HCT116 (cell line): ENCODE measurements at regions not wholly inside any gene's neighbourhood (a gene's known extent, or its start where the extent isn't known, plus 50 kb on each side); places are given as distances from the start of the nearest gene placed in this dataset.

Experiments used
- ATAC-seq: fragments of 200-7000 bp; cut with Tn5 transposase; 2 replicates; pipeline ENCODE4 v1.9.1; 2020; ENCODE audit warnings: mild to moderate bottlenecking, moderate library complexity
- BruUV-seq: library from RNA; stranded (reverse); fragments of 400-500 nt; replicated peaks from 2 replicates; lab custom pipeline; 2021; lab: Mats Ljungman, UMichigan
- CTCF ChIA-PET: fragments of 300-600 bp; sonication (Branson Sonifier 250); formaldehyde crosslinking; loops from one replicate; lab custom pipeline; 2021; ENCODE audit warnings: antibody characterized with exemption; lab: Charles Lee
- POLR2A ChIA-PET: fragments of 300-600, 350-600 bp; sonication (Branson Sonifier 250); formaldehyde crosslinking; loops from one replicate; lab custom pipeline; 2021; ENCODE audit warnings: antibody characterized with exemption; lab: Charles Lee
- RAD21 ChIA-PET, 2 experiments: fragments of 300-600 bp; sonication (Branson Sonifier 250); formaldehyde crosslinking; loops; one replicate each; lab custom pipeline; 2023; ENCODE audit warnings: low total read pairs in 2 of 2; ENCODE audit not compliant: uncharacterized antibody in 2 of 2, unreplicated experiment in 2 of 2, low non-redundant PET in 1 of 2; lab: Charles Lee
- DNase-seq: peaks from one replicate; pipeline ENCODE4 v3.0.0-alpha.2; 2010; ENCODE audit warnings: low read depth, low spot score
- H2AFZ ChIP-seq: fragments of 200-600 bp; shearing (Covaris generic), sonication (generic); 2 replicates; pipeline ENCODE4 v1.6.1; 2017; ENCODE audit warnings: low read depth, mixed run types, mixed read lengths, antibody characterized with exemption, low read length; ENCODE audit not compliant: poor library complexity, severe bottlenecking
- H3K27ac ChIP-seq: 2 replicates; pipeline ENCODE4 v1.5.1; 2012; ENCODE audit warnings: low read depth, low read length
- H3K27me3 ChIP-seq: fragments of 200-600 bp; sonication (generic); 2 replicates; pipeline ENCODE4 v1.6.1; 2016; ENCODE audit warnings: mixed run types, low read length, mixed read lengths; ENCODE audit not compliant: insufficient read depth
- H3K36me3 ChIP-seq, 2 experiments: fragments of 200-500 bp in 1 of 2; fragments of 200-600 bp in 1 of 2; sonication (Bioruptor generic) in 1 of 2; sonication (generic) in 1 of 2; 2 replicates each; pipeline versions ENCODE4 v1.5.1 to v1.6.1; 2014 to 2016; ENCODE audit warnings: low read length in 2 of 2, inconsistent platforms in 1 of 2, mixed read lengths in 1 of 2, mixed run types in 1 of 2; ENCODE audit not compliant: insufficient read depth in 2 of 2, control insufficient read depth in 1 of 2
- H3K4me1 ChIP-seq, 2 experiments: fragments of 200-600 bp in 1 of 2; sonication (generic) in 1 of 2; 2 replicates each; pipeline versions ENCODE4 v1.5.1 to v1.6.1; 2012 to 2017; ENCODE audit warnings: low read length in 2 of 2, inconsistent platforms in 1 of 2, mild to moderate bottlenecking in 1 of 2, mixed read lengths in 1 of 2, mixed run types in 1 of 2, moderate library complexity in 1 of 2; ENCODE audit not compliant: insufficient read depth in 2 of 2, control insufficient read depth in 1 of 2
- H3K4me2 ChIP-seq: fragments of 200-600 bp; sonication (generic); 2 replicates; pipeline ENCODE4 v1.6.1; 2017; ENCODE audit warnings: mixed run types, low read length, mixed read lengths
- H3K4me3 ChIP-seq, 2 experiments: fragments of 200-600 bp in 1 of 2; sonication (generic) in 1 of 2; replicated peaks in 1 of 2; 2 replicates each; pipeline ENCODE4 v1.5.1; 2011 to 2016; ENCODE audit warnings: low read length in 2 of 2, control low read depth in 1 of 2, low read depth in 1 of 2, mild to moderate bottlenecking in 1 of 2, mixed read lengths in 1 of 2, mixed run types in 1 of 2
- H3K79me2 ChIP-seq: fragments of 200-600 bp; sonication (generic); 2 replicates; pipeline ENCODE4 v1.6.1; 2017; ENCODE audit warnings: mild to moderate bottlenecking, mixed run types, low read length, moderate library complexity, mixed read lengths; ENCODE audit not compliant: insufficient read depth
- H3K9ac ChIP-seq: fragments of 200-600 bp; sonication (generic); 2 replicates; pipeline ENCODE4 v1.6.1; 2016; ENCODE audit warnings: low read length, mixed read lengths
- H3K9me2 ChIP-seq: fragments of 200-600 bp; sonication (generic), shearing (Covaris generic); 2 replicates; pipeline ENCODE4 v1.6.1; 2017; ENCODE audit warnings: mixed run types, mild to moderate bottlenecking, moderate library complexity; ENCODE audit not compliant: insufficient read depth
- H3K9me3 ChIP-seq, 2 experiments: fragments of 200-500 bp in 1 of 2; fragments of 200-600 bp in 1 of 2; sonication (Bioruptor generic) in 1 of 2; sonication (generic) in 1 of 2; 2 replicates each; pipeline ENCODE4 v1.6.1; 2014 to 2017; ENCODE audit warnings: low read length in 2 of 2, mixed read lengths in 2 of 2, inconsistent platforms in 1 of 2, low read depth in 1 of 2, mild to moderate bottlenecking in 1 of 2, mixed run types in 1 of 2, moderate library complexity in 1 of 2; ENCODE audit not compliant: control insufficient read depth in 1 of 2, insufficient read depth in 1 of 2
- H4K20me1 ChIP-seq: fragments of 200-600 bp; sonication (generic), shearing (Covaris generic); 2 replicates; pipeline ENCODE4 v1.6.1; 2017; ENCODE audit warnings: mixed run types, mild to moderate bottlenecking, moderate library complexity; ENCODE audit not compliant: insufficient read depth
- CBX3 ChIP-seq: IDR thresholded peaks from 2 replicates; pipeline ENCODE4 v1.6.1; 2012; ENCODE audit warnings: low read depth
- CEBPB ChIP-seq: IDR thresholded peaks from 2 replicates; pipeline ENCODE4 v1.6.1; 2012; ENCODE audit warnings: low read depth
- EGR1 ChIP-seq: IDR thresholded peaks from 2 replicates; pipeline ENCODE4 v1.6.1; 2012; ENCODE audit warnings: low read depth
- ELF1 ChIP-seq: IDR thresholded peaks from 2 replicates; pipeline ENCODE4 v1.6.1; 2012; ENCODE audit warnings: low read depth, borderline replicate concordance
- EZH2 ChIP-seq: fragments of 200-600 bp; sonication (generic); IDR thresholded peaks from 2 replicates; pipeline ENCODE4 v1.6.1; 2017; ENCODE audit warnings: antibody characterized with exemption, mixed run types
- EZH2phosphoT487 ChIP-seq: fragments of 200-600 bp; IDR thresholded peaks from 2 replicates; pipeline ENCODE4 v1.6.1; 2018; ENCODE audit warnings: antibody characterized with exemption, borderline replicate concordance
- FOSL1 ChIP-seq: IDR thresholded peaks from 2 replicates; pipeline ENCODE4 v1.6.1; 2012; ENCODE audit warnings: low read depth
- JUND ChIP-seq: IDR thresholded peaks from 2 replicates; pipeline ENCODE4 v1.6.1; 2012
- POLR2A ChIP-seq: IDR thresholded peaks from 2 replicates; pipeline ENCODE4 v1.7.0; 2011; ENCODE audit warnings: borderline replicate concordance; ENCODE audit not compliant: insufficient read depth, insufficient read length; ENCODE audit errors: extremely low read depth
- POLR2AphosphoS5 ChIP-seq: IDR thresholded peaks from 2 replicates; pipeline ENCODE4 v1.6.1; 2011; ENCODE audit warnings: mild to moderate bottlenecking, low read depth, low read length, moderate library complexity
- SIN3A ChIP-seq: IDR thresholded peaks from 2 replicates; pipeline ENCODE4 v1.6.1; 2012; ENCODE audit warnings: low read depth
- SP1 ChIP-seq: IDR thresholded peaks from 2 replicates; pipeline ENCODE4 v1.6.1; 2012; ENCODE audit warnings: low read depth
- SRF ChIP-seq: IDR thresholded peaks from 2 replicates; pipeline ENCODE4 v1.6.1; 2012; ENCODE audit warnings: low read depth
- TCF7L2 ChIP-seq: IDR thresholded peaks from 2 replicates; pipeline ENCODE4 v1.7.0; 2011; ENCODE audit warnings: borderline replicate concordance, inconsistent platforms; ENCODE audit not compliant: insufficient read depth, insufficient read length; ENCODE audit errors: extremely low read depth
- intact Hi-C: fragments of 100-400 bp; cut with micrococcal nuclease; formaldehyde crosslinking; loops from 2 replicates; pipeline ENCODE4 v1.10.0; 2022
- TF ChIP-seq, protein P1 (sequence below): IDR thresholded peaks from 2 replicates; pipeline ENCODE4 v1.6.1; 2012
- TF ChIP-seq, protein P2 (sequence below): IDR thresholded peaks from 2 replicates; pipeline ENCODE4 v1.6.1; 2012; ENCODE audit warnings: low read depth
- TF ChIP-seq, protein P3 (sequence below): IDR thresholded peaks from 2 replicates; pipeline ENCODE4 v1.6.1; 2011; ENCODE audit warnings: mild to moderate bottlenecking, low read length, moderate library complexity; ENCODE audit not compliant: insufficient replicate concordance; ENCODE audit errors: extremely low read depth
- TF ChIP-seq, protein P4 (sequence below): IDR thresholded peaks from 2 replicates; pipeline ENCODE4 v1.6.1; 2012

DNA sequence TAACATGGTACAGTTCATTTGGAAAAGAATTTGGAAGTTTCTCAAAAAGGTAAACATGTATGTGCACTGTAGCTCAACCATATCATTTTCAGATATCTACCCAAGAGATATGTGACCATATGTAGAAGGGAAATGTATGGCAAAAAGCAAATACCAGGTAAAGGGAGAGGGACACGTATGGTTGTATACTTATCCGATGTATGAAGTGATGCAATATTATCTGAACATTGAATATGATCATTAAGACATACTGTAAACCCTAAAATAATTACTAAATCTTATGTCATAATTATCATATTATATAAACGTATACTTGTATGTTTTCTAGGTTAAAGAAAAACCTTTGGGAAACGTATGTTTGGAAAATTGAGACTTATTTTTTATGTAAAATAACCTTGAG, 367.5 kb upstream of the KCND2 start:
- no TSS peak for BruUV-seq
- H3K79me2 ChIP-seq = no peaks in the 10 kb centered on the region
- H3K9me2 ChIP-seq = no peaks in the 10 kb centered on the region
- RAD21 ChIA-PET = no interaction called here
- ATAC-seq = no peak
- H2AFZ ChIP-seq = no peak overlapping the region
- CTCF ChIA-PET = no interaction called here
- intact Hi-C loops = no loop called here
- H3K4me1 ChIP-seq = no peaks in the 10 kb centered on the region
- no peaks in the 10 kb centered on the region for H3K36me3 ChIP-seq
- TF ChIP-seq POLR2A = no peak
- TF ChIP-seq JUND = no peak
- no peak for TF ChIP-seq POLR2AphosphoS5
- TF ChIP-seq FOSL1 = no peak
- TF ChIP-seq, protein P1, sequence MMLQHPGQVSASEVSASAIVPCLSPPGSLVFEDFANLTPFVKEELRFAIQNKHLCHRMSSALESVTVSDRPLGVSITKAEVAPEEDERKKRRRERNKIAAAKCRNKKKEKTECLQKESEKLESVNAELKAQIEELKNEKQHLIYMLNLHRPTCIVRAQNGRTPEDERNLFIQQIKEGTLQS = no peak
- TF ChIP-seq, protein P2, sequence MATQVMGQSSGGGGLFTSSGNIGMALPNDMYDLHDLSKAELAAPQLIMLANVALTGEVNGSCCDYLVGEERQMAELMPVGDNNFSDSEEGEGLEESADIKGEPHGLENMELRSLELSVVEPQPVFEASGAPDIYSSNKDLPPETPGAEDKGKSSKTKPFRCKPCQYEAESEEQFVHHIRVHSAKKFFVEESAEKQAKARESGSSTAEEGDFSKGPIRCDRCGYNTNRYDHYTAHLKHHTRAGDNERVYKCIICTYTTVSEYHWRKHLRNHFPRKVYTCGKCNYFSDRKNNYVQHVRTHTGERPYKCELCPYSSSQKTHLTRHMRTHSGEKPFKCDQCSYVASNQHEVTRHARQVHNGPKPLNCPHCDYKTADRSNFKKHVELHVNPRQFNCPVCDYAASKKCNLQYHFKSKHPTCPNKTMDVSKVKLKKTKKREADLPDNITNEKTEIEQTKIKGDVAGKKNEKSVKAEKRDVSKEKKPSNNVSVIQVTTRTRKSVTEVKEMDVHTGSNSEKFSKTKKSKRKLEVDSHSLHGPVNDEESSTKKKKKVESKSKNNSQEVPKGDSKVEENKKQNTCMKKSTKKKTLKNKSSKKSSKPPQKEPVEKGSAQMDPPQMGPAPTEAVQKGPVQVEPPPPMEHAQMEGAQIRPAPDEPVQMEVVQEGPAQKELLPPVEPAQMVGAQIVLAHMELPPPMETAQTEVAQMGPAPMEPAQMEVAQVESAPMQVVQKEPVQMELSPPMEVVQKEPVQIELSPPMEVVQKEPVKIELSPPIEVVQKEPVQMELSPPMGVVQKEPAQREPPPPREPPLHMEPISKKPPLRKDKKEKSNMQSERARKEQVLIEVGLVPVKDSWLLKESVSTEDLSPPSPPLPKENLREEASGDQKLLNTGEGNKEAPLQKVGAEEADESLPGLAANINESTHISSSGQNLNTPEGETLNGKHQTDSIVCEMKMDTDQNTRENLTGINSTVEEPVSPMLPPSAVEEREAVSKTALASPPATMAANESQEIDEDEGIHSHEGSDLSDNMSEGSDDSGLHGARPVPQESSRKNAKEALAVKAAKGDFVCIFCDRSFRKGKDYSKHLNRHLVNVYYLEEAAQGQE = no peak
- TF ChIP-seq SP1 = no peak
- no peak for TF ChIP-seq ELF1
- TF ChIP-seq EGR1 = no peak
- no peak for TF ChIP-seq EZH2phosphoT487
- no peak for TF ChIP-seq SRF
- TF ChIP-seq, protein P3, sequence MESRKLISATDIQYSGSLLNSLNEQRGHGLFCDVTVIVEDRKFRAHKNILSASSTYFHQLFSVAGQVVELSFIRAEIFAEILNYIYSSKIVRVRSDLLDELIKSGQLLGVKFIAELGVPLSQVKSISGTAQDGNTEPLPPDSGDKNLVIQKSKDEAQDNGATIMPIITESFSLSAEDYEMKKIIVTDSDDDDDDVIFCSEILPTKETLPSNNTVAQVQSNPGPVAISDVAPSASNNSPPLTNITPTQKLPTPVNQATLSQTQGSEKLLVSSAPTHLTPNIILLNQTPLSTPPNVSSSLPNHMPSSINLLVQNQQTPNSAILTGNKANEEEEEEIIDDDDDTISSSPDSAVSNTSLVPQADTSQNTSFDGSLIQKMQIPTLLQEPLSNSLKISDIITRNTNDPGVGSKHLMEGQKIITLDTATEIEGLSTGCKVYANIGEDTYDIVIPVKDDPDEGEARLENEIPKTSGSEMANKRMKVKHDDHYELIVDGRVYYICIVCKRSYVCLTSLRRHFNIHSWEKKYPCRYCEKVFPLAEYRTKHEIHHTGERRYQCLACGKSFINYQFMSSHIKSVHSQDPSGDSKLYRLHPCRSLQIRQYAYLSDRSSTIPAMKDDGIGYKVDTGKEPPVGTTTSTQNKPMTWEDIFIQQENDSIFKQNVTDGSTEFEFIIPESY = no peak
- TF ChIP-seq, protein P4, sequence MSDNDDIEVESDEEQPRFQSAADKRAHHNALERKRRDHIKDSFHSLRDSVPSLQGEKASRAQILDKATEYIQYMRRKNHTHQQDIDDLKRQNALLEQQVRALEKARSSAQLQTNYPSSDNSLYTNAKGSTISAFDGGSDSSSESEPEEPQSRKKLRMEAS = no peak
- TF ChIP-seq EZH2 = no peak
- TF ChIP-seq CEBPB = no peak
- no peak for TF ChIP-seq TCF7L2
- no peak for TF ChIP-seq SIN3A
- TF ChIP-seq CBX3 = no peak
- POLR2A ChIA-PET = no interaction called here
- no peak overlapping the region for H3K27ac ChIP-seq
- H3K27me3 ChIP-seq = no peaks in the 10 kb centered on the region
- no peaks in the 10 kb centered on the region for H3K9me3 ChIP-seq
- H3K4me3 ChIP-seq = no peak overlapping the region
- no peak for DNase-seq
- no peak overlapping the region for H3K4me2 ChIP-seq
- no peak overlapping the region for H3K9ac ChIP-seq
- no peaks in the 10 kb centered on the region for H4K20me1 ChIP-seq
